ENCODE measurements at regions not wholly inside any gene's neighbourhood (a gene's known extent, or its start where the extent isn't known, plus 50 kb on each side); places are given as distances from the start of the nearest gene placed in this dataset.
A peak's percentile ranks its signal among the peaks of the same experiment; 100 is the strongest.
"Not testable (repeated sequence)": the region's sequence is repeated elsewhere in the genome, so short reads cannot be mapped to it uniquely, and the experiment has no call there.

- H3K4me3 ChIP-seq, result no peak overlapping the region
- peaks cover 0 to 9% of the 10 kb centered on the region in 2 donors for H3K9me3 ChIP-seq
- TF ChIP-seq CTCF (IDR thresholded peaks at IDR 0.05), result no peak
- intact Hi-C loops (cut with DNase I), result no loop called here
- H3K27ac ChIP-seq, result no peak overlapping the region
- no peaks in the 10 kb centered on the region for H3K27me3 ChIP-seq
- DNase-seq (no peak), ATAC-seq (no peak)
- H3K4me1 ChIP-seq, result no peaks in the 10 kb centered on the region
- no peaks in the 10 kb centered on the region for H3K36me3 ChIP-seq
Measured at GRCh38 chr4:181017038-181017437, 1226.2 kb upstream of the TENM3 start.

- Histone ChIP-seq H3K4me3 (no peak overlapping the region), H3K4me1 (no peaks in the 10 kb centered on the region), H3K36me3 (no peaks in the 10 kb centered on the region), H3K9me3 (peaks cover 0 to 13% of the 10 kb centered on the region in 2 donors), H3K27ac (no peak overlapping the region), H3K27me3 (no peaks in the 10 kb centered on the region)
- no peak for DNase-seq
- no peak for ATAC-seq
- no peak for TF ChIP-seq CTCF (IDR thresholded peaks at IDR 0.05)
- intact Hi-C loops (cut with DNase I), result no loop called here
Measured at GRCh38 chr4:181018472-181018871, 1224.7 kb upstream of the TENM3 start.

- intact Hi-C loops (cut with DNase I), result no loop called here
- Histone ChIP-seq H3K27ac (no peak overlapping the region), H3K9me3 (peaks cover 0 to 17% of the 10 kb centered on the region in 2 donors), H3K27me3 (no peaks in the 10 kb centered on the region), H3K4me3 (no peak overlapping the region), H3K4me1 (no peaks in the 10 kb centered on the region), H3K36me3 (no peaks in the 10 kb centered on the region)
- peak; percentile 41 for ATAC-seq
- DNase-seq, result peak in 2 of 4 donors; percentile 57 to 81
- no peak for TF ChIP-seq CTCF (IDR thresholded peaks at IDR 0.05)
Measured at GRCh38 chr4:181018913-181019312, 1224.3 kb upstream of the TENM3 start.

GRCh38 chr4:181020456-181020855 is 1222.7 kb upstream of the TENM3 start:
- Histone ChIP-seq H3K4me1 (no peaks in the 10 kb centered on the region), H3K27me3 (no peaks in the 10 kb centered on the region), H3K4me3 (no peak overlapping the region), H3K9me3 (peaks cover 0 to 21% of the 10 kb centered on the region in 2 donors), H3K36me3 (no peaks in the 10 kb centered on the region), H3K27ac (no peak overlapping the region)
- ATAC-seq, result no peak
- intact Hi-C loops (cut with DNase I), result no loop called here
- no peak for TF ChIP-seq CTCF (IDR thresholded peaks at IDR 0.05)
- peak in 1 of 4 donors; percentile 36 for DNase-seq

GRCh38 chr4:181021213-181021612 is 1222.0 kb upstream of the TENM3 start:
- Histone ChIP-seq H3K27ac (no peak overlapping the region), H3K9me3 (peaks cover 0 to 21% of the 10 kb centered on the region in 2 donors), H3K4me1 (no peaks in the 10 kb centered on the region), H3K27me3 (no peaks in the 10 kb centered on the region), H3K36me3 (no peaks in the 10 kb centered on the region), H3K4me3 (no peak overlapping the region)
- DNase-seq (no peak), ATAC-seq (no peak)
- intact Hi-C loops (cut with DNase I), result no loop called here
- no peak for TF ChIP-seq CTCF (IDR thresholded peaks at IDR 0.05)

GRCh38 chr4:181030135-181030921 is 1212.9 kb upstream of the TENM3 start:
- H3K9me3 ChIP-seq; H3K27me3 ChIP-seq; intact Hi-C loops (cut with DNase I); H3K4me3 ChIP-seq; ATAC-seq; H3K27ac ChIP-seq; H3K4me1 ChIP-seq; H3K36me3 ChIP-seq: not testable (repeated sequence)
- peak in 1 of 4 donors; percentile 39 for DNase-seq
